NCI-H2081 treated with DMSO at 0.1 percent for 48 hours (cell line): ENCODE measurements at regions not wholly inside any gene's neighbourhood (a gene's known extent, or its start where the extent isn't known, plus 50 kb on each side); places are given as distances from the start of the nearest gene placed in this dataset.
"Not testable (repeated sequence)": the region's sequence is repeated elsewhere in the genome, so short reads cannot be mapped to it uniquely, and the experiment has no call there.

Experiments
- DNase-seq: peaks from one replicate; lab custom pipeline; 2025; lab: John Stamatoyannopoulos, UW

DNA sequence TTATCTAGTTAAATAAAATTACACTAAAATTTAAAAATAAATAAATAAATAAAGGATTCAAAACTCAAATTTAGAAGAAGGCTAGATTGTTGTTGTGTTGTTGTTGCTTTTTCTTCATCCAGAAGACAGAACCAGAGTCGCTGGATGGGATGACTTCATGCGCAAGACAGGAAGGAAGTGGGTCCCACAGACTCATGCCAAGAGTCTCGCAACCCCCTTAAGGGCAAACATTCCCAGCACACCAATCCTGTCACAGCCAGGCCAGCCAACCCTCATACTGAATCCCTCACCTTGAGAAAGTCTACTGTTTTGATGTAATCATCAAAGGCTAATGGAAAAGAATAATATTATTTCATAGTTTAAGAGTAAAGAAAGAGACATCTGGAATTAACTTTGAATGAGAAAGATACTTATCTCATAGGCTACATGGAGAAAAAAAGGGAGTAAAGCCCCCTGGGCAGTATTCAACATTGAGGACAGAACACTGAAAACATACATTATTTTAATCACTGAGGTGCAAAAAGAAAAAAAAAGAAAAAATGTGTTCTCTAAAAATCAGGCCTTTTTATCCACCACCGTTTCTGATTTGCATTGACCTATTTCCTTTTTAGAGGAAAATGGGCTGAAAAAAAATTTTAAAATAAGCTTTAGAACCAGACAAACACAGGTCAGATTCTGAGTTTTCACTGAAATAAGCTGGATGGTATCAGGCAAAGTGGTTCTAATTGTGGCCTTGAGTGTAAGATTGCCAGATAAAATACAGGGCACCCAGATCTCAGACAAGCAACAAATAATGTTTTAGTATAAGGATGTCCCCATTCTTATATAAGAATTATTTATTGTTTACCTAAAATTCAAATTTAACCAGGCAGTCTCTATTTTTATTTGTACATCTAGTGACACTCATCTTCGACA is 826.5 kb downstream of the TNS3 start:
- no peak for DNase-seq

DNA sequence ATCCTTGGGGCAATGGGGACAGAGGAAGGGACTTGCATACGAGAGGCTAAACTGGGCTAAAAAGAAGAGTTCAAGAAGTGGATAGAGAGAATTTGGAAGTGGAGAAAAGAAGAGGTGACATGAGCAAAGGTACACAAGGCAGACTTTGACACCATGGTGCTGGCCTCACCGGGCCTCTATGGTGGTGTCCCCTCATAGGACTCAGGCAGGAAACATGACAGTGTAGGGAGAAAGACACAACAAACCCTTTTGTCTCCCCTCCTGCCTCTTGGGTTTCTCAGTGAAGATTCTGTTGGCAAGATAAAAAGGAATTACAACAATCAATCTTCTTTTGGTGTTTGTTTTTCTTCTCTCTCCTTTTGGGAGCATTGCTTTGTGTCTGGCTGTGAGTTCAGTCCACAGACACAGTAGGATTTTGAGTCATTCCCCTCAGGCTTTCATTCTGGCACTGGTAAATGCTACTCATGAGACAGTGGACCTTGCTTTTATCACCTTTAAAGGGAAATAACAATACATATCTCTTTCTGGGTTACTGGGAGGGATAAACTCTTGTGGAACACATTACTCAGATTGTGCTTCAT is 827.7 kb downstream of the TNS3 start:
- DNase-seq: no peak

DNA sequence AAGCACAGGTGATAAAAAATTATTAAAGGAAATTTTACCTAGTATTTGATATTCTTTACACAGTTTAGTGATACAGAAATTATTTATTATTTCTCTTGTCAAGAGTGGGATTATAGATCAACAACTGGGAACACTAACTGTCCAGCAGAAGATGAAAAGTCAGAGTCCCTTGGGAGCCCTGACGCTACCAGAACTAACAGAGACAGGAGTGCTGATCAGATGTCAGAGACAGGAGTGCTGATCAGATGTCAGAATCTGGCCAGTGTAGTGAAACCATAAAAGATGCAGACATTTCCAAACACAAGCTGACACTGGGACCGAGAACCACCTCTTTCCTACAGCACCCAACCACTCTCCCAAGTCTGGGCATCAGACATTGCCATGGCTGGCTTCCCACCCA is 828.2 kb downstream of the TNS3 start:
- DNase-seq: no peak

DNA sequence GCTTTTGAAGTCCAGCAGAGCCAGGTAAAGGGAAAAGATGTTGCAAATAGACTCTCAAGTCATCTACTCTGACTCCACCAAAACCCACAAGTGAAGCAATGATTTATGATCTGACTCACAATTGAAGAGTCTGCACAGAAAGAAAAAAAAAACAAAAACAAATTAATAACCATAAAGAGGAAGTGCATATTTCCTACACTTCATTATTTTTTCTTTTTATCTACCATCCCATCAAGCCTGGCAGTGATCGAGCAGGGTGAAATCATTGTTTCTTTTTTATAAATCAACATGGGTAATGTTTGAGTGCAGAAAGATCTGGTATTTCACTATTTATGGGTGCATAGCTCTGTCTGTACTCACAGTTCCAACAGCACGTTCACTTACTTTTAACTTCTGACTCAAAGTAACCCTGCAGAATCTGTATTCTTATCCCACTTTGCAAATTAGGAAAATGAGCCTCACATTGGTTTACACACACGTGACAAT is 829.0 kb downstream of the TNS3 start:
- no peak for DNase-seq

DNA sequence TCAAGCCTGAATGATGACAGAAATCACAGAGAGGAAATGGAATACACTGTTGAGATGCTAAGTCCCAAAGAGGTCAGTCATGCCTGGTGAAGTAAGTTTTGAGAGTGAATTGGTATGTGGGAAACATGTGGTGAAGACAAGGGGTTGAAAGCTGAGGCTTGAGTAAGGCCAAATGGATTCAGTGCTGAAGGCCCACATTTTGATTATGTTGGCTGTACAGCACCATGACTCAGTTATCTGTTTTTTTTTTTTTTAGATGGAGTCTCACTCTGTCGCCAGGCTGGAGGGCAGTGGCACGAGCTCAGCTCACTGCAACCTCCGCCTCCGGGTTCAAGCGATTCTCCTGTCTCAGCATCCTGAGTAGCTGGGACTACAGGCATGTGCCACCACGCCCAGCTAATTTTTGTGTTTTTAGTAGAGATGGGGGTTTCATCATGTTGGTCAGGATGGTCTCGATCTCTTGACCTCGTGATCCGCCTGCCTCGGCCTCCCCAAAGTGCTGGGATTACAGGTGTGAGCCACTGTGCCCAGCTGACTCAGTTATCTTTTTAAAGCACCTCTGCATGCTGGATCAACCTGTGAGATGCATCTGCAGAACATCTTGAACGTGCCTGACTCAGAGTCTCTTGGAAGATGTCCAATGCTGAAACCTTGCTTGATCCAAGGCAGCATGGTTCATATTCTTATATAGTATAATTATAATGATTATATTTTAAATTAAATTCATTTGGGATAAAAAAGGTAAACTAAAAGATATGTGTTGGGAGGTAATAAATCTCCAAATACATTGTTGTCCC is 829.8 kb downstream of the TNS3 start:
- DNase-seq: not testable (repeated sequence)

DNA sequence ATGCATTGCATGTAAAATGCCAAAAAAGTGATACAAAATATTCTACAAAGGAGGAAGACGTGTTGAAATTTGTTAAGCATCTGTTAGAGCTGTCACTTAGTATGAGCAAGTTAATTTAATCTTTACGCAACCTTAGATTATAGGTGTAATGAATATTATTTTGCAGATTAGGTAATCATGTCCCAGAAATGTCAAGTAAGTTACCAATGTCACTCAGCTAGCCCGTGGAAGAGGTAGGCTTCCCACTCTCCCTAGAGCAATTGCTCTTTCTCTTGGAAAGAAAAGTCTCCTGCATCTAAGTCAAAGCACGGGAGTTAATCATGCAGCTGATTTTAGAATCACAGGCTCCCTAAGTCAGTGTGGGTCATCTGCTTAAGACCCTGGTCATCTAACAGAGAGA is 830.4 kb upstream of the IGFBP3 start:
- DNase-seq: no peak

DNA sequence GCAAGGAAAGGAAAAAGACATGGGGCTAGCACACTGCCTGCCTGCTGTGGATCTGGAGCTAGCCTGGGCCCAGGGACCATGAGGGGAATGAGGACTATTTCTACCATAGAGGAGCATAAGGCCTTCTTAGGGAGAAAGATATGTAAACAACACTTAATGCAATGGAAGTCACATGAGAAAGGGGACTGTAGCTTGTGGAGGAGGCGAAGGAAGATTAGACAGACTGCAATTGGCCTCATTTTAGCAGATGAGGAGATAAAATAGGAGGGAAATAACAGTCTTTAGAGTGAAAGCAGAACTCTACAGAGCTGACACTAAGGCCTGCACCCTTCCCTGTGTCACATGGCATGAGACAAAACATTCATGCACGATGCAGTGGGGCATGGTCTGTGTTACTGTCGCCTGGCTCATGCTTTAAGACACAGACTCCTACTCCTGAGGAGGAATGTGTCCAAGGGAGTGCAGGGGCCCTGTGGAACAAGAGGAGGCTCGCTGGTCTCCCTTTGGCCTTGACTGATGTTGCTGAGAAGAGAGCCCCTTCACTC is 829.3 kb upstream of the IGFBP3 start:
- DNase-seq: no peak

DNA sequence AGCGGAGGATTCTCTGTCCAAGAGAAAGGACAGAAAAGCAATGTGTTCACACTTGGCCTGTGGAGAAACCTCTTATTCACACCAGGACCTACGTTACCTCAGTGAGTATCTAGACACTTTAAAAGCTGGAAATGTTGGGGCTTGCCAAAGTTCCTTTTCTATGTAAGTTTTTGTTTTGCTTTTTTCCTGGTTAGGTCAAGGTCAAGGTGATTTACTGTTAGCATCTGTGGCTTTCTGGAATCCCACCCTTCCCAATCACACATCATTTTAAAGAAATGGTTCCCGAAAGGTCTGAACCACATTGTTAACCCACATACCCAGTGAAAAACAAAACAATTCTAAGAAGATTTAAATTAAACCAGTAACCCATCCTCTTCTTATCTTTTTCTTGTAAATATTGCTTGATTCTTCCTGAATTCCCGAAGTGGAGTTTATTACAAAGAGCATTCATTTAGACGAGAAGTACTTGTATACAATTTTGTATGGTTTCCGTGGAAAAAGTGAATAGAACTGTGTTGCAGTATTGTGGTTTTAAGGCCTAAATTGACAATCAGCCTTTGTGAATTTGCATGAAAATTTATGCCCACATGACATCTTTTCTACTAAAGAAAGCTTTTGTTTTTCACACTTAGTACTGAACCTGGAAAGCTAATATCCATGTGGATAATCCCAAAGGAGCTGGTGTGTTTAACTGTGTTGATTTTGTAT is 827.0 kb upstream of the IGFBP3 start:
- DNase-seq: no peak

DNA sequence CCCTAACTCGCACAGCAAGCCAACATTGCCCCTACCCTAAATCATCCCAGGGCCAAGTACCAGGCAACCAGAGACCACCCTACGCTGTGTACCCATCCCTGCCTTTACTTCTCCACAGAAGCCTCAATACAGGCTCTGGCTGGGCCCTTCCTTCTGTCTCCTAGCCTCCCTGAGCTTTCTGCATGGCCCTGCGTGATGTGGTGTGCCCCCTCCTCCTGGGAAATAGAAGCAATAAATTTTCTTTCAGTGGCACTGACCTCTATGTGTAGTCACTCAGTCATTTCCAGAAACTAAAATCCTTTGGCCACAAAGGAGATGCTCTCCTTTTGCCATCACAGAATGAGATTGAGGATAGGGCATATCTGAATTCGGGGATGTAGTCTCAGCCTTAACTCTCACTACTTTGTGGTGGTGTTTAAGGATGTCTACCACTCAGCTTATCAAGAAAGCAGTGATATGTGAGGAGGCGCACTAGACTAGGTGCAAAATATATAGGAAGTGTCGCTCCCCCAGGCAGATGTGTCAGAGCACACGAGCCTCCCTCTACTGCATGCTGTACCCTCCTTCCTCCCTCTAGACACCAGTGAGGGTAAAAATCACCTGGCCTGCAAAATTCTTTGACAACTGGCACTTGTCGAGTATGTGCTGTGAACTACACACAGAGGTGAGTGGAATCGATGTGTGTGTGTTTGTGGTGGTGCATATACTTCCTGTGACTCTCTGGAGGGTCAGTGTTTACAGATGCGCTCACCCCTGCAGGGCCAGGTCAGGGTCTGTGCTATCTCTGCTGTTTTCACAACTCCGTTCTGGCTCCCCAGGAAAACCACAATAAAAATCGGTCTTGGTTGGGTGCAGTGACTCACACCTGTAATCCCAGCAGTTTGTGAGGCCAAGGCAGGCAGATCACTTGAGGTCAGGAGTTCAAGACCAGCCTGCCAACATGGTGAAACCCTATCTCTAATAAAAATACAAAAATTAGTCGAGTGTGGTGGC is 825.9 kb upstream of the IGFBP3 start:
- DNase-seq: no peak

DNA sequence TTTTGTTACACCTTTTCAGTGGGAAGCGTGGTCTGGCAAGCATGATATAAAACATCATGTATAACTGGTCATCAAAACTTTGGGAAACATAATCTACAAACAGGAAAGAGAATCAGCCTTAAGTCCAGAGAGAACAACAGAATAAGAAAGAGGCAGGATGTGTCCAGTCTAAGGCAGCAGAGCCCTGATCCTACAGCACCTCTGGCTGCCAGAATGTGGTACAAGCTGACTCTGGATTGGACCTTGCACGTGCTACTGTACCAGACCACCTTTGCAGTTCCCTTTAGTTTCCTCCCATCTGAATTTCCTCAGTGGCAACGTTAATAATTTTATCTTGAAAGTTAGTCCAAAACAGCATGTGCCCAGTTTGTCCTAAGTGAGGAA is 824.6 kb upstream of the IGFBP3 start:
- no peak for DNase-seq

DNA sequence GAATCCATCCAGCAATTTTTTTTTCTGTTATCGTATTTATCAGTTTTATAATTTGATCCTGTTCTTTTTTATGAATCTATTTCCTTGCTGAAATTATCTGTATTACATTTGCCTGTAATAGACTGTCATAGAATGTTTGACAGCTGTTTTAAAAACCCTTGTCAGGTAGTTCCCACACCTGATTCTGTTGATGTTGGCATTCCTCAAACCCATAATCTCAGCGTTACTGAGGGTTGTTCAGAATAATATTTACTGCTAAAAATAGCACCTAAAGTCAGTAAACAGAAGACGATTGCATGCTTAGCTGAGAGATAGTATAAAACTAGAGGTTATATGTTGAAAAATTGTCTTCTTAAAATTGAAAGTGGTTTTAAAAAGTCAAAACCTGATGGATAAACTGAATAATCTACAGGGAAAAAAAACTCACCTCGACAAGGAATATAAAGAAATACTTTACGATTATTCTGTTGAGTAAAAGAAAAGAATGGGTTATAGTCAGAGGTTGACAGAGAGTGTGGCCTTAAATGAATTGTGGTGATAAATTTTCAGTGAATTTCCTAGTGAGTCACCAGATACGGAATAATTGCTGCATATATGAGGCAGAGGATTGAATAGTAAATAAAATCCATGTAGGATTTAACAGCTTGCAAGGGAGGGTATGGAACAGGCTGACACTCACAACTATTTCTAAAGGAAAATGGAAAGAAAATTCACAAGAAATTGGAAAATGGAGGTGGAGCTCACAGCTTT is 824.1 kb upstream of the IGFBP3 start:
- DNase-seq: no peak

DNA sequence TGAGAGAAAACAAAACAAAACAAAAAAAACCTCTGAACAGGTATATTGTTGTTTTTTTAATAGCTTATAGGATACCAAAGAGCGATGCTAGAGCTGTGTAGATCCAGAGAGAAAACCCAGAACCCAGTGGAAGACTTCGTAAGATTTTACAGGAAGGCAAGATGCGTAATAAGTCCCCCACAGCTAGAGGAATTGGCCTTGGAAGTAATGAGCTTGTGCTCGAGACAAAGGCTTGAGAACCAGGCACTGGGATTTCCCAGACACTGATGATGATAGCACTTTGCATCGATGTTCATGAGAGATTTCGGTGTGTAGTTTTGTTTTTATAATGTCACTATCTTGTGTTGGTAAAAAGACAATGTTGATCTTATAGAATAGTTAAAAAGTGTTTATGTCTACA is 821.5 kb upstream of the IGFBP3 start:
- DNase-seq: no peak

DNA sequence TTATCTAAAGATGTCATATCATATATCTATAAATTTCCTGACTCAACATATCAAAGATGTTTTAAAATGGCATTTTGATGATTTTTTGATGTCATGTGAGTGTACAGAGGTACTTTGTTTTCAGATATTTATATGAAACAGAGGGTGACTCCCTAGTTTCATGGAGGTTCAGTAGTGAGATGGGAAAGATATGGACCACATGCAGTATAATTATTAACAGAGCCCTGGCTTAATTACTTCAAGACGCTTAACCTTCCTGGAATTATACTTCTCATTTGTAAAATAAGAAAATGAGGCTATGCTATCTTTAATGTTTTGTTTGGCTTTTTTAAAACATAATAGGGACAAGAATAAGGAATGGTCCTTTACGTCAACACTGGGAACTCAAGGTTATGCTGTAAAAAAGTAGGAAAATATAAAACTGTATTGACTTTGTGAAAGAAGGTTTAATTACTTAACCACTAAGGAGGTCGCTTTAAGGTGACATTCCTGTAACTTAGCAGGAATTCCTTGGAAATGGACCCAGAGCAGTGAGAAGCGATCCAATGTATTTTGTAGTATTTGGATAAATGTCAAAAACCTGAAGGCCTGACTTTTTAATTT is 821.0 kb upstream of the IGFBP3 start:
- DNase-seq: no peak

DNA sequence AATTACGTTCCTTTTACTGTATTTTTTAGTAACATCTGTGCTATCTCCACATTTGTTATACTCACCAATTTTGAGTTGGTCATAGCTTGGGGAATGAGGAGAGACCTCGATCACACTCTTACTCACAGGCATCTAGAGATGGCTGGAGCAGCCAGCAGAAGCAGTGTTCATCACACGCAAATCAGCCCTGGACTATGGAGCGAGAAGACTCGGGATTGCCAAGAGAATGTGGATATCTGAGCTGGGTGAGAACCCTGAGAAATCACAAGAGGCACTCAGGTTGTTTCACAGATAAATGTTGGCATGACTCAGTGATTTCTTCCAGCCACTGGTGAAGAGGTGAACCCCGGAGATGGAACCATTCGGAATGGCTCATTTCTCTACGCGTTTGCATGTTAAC is 820.1 kb upstream of the IGFBP3 start:
- DNase-seq: no peak

DNA sequence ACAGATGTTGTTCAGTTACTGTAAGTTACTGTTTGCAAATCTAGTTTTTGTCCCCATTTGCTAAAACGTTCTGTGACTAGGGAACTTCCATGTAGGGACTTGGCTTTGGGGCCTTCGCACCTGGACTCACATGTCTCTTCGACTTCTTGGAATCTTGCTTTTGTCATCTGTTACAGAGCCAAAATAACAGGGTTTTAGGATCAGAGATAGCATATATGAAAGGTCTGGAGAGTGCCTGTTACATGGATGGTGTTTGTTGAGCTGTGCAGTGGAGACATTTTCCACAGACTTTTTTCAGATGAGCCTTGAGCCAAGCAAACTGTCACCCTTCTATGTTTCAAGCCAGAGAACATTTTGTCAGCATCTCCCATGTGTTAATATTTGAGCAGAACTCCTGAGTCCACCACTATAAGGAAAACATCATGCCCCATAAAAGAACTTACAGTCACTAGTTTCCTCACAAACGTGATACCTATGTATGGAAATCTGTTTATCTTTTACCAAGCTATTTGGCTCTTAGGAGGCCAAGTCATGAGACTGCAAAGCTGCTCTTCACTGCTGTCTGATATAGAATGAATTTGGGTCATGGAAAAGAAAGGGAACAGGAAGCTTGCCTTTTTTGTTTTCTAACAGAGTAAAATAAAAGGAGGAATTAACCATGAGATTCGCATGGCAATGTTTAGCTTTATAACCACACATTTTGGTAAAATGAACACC is 818.6 kb upstream of the IGFBP3 start:
- no peak for DNase-seq

DNA sequence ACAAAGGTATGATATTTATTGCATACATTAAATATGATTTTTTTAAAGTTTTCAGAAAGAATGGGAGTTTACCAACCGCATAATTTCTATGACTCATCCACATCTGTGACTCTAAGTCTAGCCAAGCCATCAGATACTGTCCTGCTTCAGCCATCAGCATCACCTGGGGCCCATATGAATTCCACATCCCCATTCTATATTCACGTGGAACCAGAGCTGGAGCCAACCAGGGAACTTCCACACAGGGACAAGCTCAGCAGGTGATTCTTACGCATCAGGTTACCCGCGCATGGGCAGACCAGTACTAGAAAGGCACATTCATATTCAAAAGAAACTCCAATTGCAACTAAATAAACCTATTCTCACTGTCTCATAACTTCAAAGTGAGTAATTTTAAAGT is 817.7 kb upstream of the IGFBP3 start:
- DNase-seq: no peak

DNA sequence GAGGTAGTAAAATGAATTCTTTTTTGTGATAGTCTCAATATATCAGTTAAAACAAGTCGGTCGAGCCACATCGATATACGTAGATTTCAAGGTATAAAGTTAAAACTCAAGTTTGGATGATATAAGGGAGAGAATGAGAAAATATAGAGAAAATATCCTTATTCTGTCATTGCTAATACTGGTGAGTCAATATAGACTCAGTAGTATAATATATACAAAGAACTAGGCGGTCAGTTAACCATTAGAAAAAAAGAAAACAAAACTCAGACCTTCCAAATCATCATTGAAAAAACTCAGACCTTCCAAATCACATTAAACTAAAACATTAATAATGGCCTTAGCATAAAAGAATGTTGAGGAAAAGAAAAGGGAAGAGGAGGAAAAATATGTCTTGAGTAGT is 817.1 kb upstream of the IGFBP3 start:
- no peak for DNase-seq

DNA sequence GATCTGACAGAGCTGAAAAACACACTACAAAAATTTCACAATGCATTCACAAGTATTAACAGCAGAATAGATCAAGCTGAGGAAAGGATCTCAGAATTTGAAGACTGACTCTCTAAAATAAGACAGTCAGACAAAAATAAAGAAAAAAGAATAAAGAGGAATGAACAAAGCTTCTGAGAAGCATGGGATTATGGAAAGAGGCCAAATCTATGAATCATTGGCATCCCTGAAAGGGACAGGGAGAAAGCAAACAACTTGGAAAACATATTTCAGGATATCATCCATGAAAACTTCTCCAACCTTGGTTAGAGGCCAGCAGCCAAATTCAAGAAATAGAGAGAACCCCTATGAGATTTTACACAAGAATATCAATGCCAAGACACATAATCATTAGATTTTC is 804.8 kb upstream of the IGFBP3 start:
- DNase-seq: no peak

DNA sequence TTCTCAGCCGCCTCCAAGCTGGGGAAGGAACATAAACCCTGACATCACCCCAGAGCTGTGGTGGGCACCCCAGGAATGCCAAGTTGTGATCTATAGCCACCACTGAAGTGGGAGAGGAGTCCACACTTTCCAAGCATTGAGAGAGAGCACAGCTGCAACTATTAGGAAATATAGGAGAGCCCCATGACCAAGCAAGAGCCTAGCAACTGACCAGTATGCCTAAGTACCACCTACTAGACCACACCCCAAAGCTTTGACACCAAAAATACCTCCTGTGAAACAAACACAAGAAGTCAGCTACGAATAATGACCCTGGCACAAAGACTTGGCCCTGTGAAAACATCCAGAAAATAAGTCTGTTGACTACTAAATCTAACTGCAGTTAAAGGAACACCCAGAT is 804.1 kb upstream of the IGFBP3 start:
- no peak for DNase-seq
